Amygdala (tissue), 56 donors: ENCODE measurements at regions not wholly inside any gene's neighbourhood (a gene's known extent, or its start where the extent isn't known, plus 50 kb on each side); places are given as distances from the start of the nearest gene placed in this dataset.
"Not testable (repeated sequence)": the region's sequence is repeated elsewhere in the genome, so short reads cannot be mapped to it uniquely, and the experiment has no call there.

Source experiments
- DNase-seq, 56 donors: peaks; one replicate each; lab custom pipeline; 2025; lab: John Stamatoyannopoulos, UW

GRCh38 chr12:127771546-127771945 lies 495.4 kb upstream of the TMEM132C start:
- DNase-seq: no peak

DNA sequence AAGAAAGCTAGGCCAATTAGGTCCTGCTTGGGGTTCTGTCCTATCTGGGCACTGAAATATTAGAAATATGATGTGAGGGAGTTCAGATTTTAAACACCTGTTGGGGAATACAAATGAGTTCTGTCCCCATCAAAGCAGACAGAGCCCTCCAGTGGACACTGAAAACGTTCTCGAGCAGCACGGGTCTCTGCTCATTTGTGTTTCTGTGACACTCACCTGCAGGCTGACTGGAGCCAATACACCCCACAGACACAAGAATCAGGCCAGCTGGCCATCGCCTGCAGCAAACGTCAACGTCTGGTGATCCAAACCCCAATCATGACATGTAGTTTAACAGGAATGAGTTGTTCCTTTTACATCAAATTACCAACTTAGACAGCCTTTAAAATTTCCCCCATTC lies 493.4 kb upstream of the TMEM132C start:
- DNase-seq: peak in 2 of 56 donors; percentile 2 to 10

DNA sequence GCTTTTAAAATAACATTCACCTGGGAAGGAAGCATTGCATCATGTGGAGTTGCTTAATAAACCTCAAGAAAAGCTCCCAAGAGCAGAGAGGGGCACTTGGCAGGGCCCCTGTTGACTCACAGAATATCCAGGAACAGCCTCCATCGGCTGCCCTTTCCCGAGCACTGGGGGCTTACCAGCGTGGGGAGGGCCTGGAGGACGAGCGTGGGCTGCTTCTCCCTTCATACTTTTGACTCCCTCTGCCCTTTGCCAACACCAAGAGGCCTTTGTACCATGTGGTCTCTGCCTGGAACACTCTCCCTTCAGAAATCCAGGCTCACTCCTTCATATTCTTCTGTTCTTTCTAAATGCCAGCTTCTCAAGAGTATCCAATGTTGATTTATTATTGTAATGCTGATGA lies 492.1 kb upstream of the TMEM132C start:
- peak in 1 of 56 donors; percentile 10 for DNase-seq

DNA sequence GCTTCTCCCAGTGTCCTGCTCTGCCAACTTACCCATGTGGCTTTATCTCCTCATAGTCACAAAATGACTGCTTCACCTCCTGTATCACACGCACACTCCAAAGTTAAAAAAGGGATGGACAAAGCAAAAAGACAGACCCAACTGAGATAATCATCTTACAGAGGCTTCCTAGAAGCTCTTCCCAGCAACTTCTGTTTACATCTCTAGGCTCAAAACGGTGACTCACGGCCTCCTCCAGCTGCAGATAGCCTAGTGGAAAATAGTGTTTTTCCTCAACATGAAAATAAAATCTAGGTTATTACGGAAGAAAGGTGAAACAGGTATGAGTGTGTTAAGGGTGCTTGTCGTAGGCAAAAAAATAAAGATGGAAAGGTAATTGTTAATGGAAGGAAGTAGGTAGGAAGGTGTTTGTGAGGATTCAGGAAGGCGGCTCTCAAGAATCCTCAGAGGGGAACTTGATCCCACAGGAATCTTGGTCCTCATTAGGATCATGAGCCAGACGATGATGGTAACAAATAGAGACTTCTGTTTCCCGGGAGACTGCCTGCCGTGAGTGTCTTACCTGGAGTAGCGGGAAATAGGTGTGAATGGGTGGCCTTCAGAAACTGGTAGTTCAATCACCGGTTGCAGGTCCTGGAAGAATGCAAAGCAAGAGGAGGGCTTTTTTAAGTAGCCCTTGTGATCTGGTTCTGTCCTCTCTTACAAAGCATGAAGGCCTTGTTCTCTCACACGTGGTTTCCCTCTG lies 487.5 kb upstream of the TMEM132C start:
- DNase-seq: no peak

GRCh38 chr12:127780881-127781280 lies 486.1 kb upstream of the TMEM132C start:
- DNase-seq: no peak

- DNase-seq: no peak
These were observed 485.6 kb upstream of the TMEM132C start for GRCh38 chr12:127781336-127781735.

DNA sequence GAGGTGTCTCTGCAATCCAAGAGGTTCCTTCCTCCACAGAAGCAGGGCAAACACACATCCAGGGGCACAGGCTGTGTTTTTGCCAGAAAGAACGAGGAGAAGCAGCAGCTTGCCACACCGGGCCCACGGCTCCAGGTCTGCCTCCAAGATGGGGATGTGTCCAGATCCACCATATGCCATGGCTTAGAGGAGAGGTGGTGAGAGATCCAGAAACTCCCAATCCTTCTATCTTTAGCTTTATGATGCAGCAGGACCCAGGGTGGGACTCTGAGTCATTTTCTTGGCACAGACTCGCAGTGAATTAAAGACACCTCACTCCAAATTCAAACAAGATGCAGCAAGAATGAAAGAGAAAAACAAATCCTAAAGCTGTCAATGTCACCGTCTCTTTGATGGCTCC lies 481.4 kb upstream of the TMEM132C start:
- DNase-seq: peak in 9 of 56 donors; percentile 8 to 44 (median 23)

DNA sequence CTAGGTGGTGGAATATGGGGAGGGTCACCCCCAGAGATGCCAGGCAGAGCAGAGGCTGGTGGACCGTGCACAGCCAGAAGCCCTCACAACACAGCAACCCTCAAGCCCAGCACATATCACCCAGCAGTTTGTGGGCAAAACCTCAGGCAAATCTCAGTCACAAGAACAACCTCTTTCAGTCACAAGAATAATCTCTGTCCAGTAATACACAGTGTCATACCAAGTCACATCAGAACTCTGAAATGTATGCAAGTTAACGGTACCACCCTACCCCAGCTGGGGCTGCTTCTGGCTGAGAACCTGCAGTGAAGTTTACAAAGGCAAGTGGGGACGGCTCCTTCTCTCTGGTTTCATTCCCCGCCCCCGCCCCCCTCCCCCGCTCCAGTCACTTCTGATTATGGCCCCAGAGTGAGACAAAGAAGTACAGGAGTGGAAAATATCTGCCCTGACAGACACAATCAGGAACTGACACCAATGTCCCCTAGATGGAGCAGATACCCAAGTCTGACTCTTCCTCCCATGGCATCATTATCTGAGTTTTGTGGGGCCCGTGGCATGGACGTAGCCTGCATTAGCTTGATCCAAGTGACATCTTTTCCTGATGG lies 480.9 kb upstream of the TMEM132C start:
- no peak for DNase-seq

DNA sequence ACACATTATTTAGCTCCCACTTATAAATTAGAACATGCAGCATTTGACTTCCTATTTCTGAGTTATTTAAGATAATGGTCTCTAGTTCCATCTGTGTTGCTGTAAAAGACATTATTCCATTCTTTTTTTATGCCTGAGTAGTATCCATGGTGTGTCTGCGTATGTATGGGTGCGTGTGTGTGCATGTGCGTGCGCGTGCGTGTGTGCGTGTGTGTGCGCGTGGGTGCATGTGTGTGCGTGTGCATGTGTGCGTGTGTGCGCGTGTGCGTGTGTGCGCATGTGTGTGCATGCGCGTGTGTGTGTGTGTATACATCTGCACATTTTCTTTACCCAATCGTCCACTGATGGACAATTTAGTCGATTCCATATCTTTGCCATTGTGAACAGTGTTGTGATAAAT lies 479.4 kb upstream of the TMEM132C start:
- DNase-seq: no peak

- no peak for DNase-seq
These were observed 476.6 kb upstream of the TMEM132C start for GRCh38 chr12:127790376-127790775.

DNA sequence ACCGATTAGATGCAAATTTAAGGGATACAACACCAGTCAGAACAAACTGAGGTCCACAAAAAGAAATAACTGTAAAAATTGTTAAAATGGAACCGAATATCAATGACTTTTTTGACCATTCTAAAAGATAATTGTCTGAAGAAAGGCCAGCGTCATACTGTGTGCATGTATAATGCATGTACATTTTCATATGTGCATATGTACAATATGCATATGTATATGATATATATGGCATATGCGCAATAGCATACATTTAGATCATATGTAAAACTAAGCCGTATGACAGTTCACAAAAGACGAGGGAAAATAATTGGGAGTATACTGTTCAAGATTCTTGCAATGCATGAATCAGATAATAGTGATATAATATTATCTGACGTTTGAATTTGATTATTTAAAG lies 475.8 kb upstream of the TMEM132C start:
- DNase-seq: no peak

- DNase-seq: no peak
These were observed 469.1 kb upstream of the TMEM132C start for GRCh38 chr12:127797918-127798317.

GRCh38 chr12:127802271-127802670 lies 464.7 kb upstream of the TMEM132C start:
- no peak for DNase-seq

GRCh38 chr12:127803545-127803944 lies 463.4 kb upstream of the TMEM132C start:
- peak in 1 of 56 donors; percentile 34 for DNase-seq

GRCh38 chr12:127809275-127809674 lies 457.7 kb upstream of the TMEM132C start:
- peak in 4 of 56 donors; percentile 3 to 21 (median 19) for DNase-seq

- peak in 1 of 56 donors; percentile 12 for DNase-seq
These were observed 456.9 kb upstream of the TMEM132C start for GRCh38 chr12:127810041-127810440.

GRCh38 chr12:127810459-127810858 lies 456.5 kb upstream of the TMEM132C start:
- not testable (repeated sequence) for DNase-seq

DNA sequence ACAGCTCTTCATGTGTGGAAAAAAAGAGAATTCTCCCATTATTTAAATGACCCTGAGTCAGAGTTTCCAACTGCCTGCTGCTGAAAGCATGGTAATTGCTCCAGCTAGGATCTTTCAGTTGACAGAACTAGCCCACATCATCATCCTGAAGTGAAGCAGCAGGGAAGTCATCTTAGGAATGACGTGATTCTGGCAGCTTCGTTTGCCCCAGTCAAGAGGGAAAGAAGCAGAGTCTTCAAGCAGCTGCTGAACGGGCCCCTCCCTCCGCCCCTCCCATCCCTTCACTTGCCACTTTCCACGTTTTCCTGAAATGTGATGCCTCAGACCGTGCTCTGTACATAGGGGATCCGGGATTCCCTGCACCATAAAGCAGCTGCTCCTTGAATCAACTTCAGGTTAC lies 455.0 kb upstream of the TMEM132C start:
- DNase-seq: no peak

- DNase-seq: no peak
These were observed 453.8 kb upstream of the TMEM132C start for GRCh38 chr12:127813147-127813546.

DNA sequence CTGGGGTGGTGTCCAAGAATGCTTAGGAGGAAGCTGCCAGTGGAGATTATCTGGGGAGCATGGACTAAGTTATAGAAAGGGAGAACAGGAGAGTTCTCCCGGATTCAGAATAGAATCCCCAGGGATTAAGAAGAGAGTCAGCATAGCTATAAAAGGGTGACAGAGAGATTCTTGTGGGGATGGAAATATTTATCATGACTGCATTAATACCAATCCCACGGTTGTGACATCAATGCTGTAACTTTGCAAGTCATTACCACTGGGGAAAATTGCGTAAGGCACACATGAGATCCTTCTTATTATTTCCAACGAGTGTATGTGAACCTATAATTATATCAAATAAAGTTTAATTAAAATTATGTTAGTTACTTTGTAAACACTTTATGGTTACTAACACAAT lies 447.9 kb upstream of the TMEM132C start:
- DNase-seq: no peak

- no peak for DNase-seq
These were observed 446.7 kb upstream of the TMEM132C start for GRCh38 chr12:127820271-127820670.

- peak in 2 of 56 donors; percentile 8 to 33 for DNase-seq
These were observed 446.1 kb upstream of the TMEM132C start for GRCh38 chr12:127820846-127821245.
